HG02884 (cell line): ENCODE measurements at regions not wholly inside any gene's neighbourhood (a gene's known extent, or its start where the extent isn't known, plus 50 kb on each side); places are given as distances from the start of the nearest gene placed in this dataset.
"Not testable (repeated sequence)": the region's sequence is repeated elsewhere in the genome, so short reads cannot be mapped to it uniquely, and the experiment has no call there.

ENCODE experiments used
- ATAC-seq: cut with Tn5 transposase; IDR thresholded peaks from one replicate; pipeline ENCODE4 v1.9.1; 2021; ENCODE audit warnings: mild to moderate bottlenecking, moderate library complexity; ENCODE audit not compliant: unreplicated experiment

- no peak for ATAC-seq
Observed at GRCh38 chr5:100641833-100642232, 106.7 kb downstream of the FAM174A start.

- ATAC-seq, result no peak
Observed at GRCh38 chr5:100643473-100643872, 108.3 kb downstream of the FAM174A start.

DNA sequence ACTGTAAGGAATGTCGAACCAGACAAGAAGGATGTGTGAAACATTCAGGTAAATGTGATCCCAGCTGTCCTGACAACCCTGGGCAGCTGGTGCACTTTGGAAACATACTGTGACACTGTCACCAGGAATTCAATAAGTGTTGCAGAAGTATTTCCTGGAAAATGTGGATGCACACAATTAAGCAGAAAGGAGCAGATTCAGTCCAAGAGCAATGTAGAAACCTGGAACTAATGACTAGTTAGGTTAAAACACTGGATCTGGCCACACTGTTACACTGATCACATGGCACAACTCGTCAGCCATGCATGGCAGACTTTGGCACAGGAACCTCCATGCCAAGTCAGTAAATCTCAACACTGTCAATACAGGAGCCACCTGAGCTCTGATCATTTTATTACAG, 109.0 kb downstream of the FAM174A start:
- no peak for ATAC-seq

DNA sequence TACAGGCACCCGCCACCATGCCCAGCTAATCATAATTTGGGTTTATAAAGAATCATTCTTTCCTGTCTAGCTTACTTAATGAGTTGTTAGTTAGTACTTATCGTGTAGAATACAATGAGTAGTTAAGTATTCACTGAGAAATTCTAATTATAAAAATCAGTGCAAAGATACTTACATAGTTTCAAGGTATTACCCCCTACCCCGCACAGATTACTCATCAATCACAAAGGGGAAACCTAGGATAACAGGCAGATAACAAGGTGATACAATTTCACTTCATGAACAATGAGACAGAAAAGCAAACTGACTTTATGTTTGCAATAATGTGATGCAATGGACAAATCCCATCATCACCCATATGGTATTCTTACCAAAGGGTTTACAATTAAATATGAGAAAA, 109.6 kb downstream of the FAM174A start:
- ATAC-seq, result no peak

DNA sequence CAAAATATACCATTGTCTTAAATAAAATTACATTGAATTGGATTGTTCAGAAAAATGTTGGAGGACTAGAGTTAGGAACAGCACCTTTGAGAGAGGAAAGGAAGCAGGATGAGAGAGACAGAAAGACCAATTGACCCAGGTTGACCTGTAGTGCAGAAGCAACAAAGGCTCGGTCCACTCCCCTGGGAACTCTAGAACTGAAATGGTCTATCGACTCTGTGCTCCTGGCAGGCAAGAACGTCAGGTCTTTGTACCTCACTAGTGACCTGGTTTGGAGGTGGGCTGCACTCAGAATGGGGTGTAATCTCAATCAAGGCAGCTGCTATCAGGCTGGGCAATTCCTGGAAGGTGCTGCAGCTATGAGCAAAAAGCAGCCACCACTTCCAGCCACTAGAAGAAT, 110.8 kb downstream of the FAM174A start:
- ATAC-seq, result no peak

GRCh38 chr5:100646691-100647090, 111.5 kb downstream of the FAM174A start:
- no peak for ATAC-seq

DNA sequence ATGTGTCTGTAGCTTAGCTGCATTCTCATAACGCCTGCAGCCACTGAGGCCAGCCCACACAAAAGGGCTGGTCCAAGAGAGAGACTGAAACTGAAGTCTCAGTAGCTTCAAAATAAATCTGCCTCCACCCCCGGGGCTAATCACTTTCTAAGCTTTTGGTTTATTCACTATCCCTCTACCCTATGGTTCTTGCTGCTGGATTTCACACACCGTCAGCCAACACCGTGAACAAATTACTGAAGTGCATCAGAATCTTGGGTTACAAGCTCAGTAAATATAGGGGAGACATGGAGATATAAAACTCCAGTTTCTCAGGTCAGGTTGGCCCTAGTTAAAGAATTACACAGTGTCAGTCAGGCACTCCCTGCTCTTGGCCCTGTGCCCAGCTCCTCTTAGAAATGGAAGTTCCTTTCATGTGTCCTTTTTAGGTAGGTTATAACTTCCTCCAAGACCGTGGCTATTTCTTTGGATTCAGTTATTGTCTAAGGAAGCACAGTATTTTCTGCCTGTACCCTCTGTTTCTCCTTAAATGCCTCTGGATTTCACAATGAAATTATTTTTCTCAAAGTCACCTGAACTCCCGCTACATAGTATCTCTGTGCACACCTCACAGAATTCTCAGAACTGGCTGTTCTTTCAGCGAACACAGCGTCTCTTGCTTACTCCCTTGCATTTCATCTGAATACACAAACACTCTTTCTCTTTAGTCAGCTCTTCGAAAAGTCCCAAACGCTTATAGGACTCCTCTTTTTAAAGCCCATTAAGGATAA, 112.5 kb downstream of the FAM174A start:
- ATAC-seq, result peak; percentile 61

- ATAC-seq, result no peak
Observed at GRCh38 chr5:100654895-100655294, 119.7 kb downstream of the FAM174A start.

DNA sequence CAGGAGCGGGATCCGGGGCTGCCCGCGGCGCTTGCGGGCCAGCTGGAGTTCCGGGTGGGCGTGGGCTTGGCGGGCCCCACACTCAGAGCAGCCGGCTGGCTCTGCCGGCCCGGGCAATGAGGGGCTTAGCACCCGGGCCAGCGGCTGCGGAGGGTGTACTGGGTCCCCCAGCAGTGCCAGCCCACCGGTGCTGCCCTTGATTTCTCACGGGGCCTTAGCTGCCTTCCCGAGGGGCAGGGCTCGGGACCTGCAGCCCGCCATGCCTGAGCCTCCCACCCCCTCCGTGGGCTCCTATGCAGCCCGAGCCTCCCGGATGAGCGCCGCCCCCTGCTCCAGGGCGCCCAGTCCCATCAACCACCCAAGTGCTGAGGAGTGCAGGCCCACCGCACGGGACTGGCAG, 121.6 kb downstream of the FAM174A start:
- not testable (repeated sequence) for ATAC-seq

DNA sequence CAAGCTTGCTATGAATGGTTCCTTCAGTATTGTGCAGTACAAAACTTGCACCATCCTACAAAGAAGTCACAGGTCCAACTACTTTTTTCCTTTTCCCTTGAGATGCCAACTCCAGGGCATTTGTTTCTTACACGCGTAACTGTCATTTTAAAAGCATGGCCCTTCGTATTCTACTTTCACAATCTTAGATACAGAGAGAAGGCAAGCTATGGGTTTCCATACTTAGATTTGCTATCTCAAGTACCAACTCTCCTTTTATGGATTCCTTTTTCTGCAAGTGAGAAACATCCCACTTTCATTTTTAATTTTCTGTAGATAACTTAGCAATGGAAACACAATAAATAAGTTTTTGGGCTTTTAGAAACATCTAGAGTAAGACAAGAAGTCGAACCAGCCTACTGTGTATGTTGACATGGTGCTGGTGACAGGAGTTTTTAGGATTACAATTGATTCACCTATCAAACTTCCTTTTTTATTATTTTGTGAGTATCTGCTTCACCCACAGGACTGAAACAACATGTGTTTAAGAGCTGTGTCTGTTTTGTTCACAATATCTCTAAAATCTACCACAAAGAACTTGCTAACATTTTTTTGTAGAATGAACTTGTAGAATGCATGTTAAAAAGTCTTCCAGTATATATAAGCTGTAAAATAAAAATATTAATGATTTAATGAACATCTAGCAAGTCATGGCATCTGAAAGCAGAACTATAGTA, 124.1 kb downstream of the FAM174A start:
- ATAC-seq, result no peak

- no peak for ATAC-seq
Observed at GRCh38 chr5:100664140-100664539, 129.0 kb downstream of the FAM174A start.

DNA sequence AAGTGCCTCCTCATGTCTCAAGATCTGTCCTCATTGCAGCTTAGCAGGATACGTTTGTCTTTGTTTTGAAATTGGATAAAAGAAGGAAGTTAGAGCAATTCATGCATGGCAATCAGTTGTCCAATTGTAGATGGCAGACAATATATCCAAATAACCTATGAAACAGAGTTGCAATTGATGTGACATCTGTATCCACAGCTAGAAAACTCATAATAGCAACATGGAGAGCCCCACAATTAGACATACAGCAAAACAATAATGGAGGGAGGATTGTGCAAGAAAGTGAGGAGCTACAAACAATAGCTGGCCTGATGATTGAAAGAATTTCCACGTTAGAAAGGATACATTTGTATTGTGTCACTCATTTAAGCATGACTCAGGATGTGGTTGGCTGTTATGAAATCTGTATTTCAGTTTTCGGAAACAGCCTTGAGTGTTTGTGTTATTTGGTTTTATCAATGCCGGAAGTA, 132.0 kb downstream of the FAM174A start:
- ATAC-seq, result no peak

DNA sequence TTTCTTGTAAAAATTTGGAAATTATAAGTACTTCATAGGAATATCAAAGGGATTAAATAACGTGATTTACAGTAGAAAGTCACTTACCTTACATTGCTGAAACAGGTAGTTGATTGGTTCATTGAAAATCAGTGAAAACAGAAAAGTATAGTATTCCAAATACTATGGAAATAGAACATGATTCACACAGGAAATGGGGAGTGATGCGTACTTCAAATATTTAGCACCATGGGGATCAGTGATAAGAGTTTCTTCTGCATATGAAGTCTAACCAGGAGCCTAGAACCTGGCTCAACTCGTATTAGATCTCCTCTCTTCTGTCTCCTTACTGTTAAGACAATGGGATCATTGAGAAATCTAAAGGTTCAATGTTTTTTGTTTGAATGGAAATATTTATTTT, 133.3 kb downstream of the FAM174A start:
- no peak for ATAC-seq

- ATAC-seq, result no peak
Observed at GRCh38 chr5:100676817-100677631, 141.8 kb downstream of the FAM174A start.

- no peak for ATAC-seq
Observed at GRCh38 chr5:100682625-100683024, 147.5 kb downstream of the FAM174A start.

- no peak for ATAC-seq
Observed at GRCh38 chr5:100683881-100684280, 148.7 kb downstream of the FAM174A start.

GRCh38 chr5:100685122-100685521, 149.9 kb downstream of the FAM174A start:
- ATAC-seq, result not testable (repeated sequence)

GRCh38 chr5:100688834-100689233, 153.7 kb downstream of the FAM174A start:
- ATAC-seq, result not testable (repeated sequence)

DNA sequence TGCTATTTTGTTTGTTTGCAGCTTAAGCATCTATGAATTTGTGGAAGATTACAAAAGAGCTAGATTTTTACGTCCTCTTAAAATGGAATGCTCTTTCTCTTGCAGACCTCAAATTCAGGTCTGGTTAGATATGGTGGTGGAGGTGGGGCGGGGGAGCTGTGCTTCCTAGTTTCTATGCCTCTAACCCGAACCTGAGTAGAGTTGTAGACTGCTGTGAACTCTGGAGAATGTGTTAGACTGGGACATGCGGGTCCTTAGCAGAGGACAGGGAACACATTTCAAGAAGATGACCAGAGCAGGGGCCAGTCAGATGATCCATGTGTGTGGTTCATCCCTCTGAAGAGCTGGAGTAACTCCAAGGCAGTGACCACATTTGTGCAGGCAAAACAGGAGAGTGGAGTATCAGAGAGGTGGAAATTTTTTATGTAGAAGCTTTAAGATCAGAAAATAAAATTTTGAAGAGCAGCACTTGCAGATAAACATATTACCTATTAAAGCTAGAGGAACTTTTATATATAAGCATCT, 154.9 kb downstream of the FAM174A start:
- ATAC-seq, result no peak

GRCh38 chr5:100691085-100691484, 155.9 kb downstream of the FAM174A start:
- no peak for ATAC-seq

GRCh38 chr5:100691548-100691947, 156.4 kb downstream of the FAM174A start:
- no peak for ATAC-seq
